ENCODE measurements at regions not wholly inside any gene's neighbourhood (a gene's known extent, or its start where the extent isn't known, plus 50 kb on each side); places are given as distances from the start of the nearest gene placed in this dataset.

- ATAC-seq (replicated peaks in 1 of 4) (peak in 1 of 4 experiments; percentile 9), DNase-seq (peak in 1 of 35 experiments; percentile 21)
- no peaks in the 10 kb centered on the region for H3K4me1 ChIP-seq (ENCODE audit: control insufficient read depth in 1 of 2, extremely low read depth in 1 of 2, insufficient read depth in 2 of 2, low read length in 2 of 2)
- Mint-ChIP-seq H3K9me3 (no peaks in the 10 kb centered on the region), H3K36me3 (no peaks in the 10 kb centered on the region), H3K4me1 (no peaks in the 10 kb centered on the region), H3K4me3 (no peak overlapping the region), H3K27ac (no peak overlapping the region), H3K27me3 (no peaks in the 10 kb centered on the region)
- H3K36me3 ChIP-seq (ENCODE audit: control insufficient read depth in 2 of 2, extremely low read depth in 1 of 2, insufficient read depth in 1 of 2, low read length in 1 of 2), result no peaks in the 10 kb centered on the region
- ChIA-PET CTCF (no interaction called here), POLR2A (no interaction called here)
- no peak overlapping the region for H3K27ac ChIP-seq (ENCODE audit: low read length)
- no peak overlapping the region for H3K4me3 ChIP-seq (ENCODE audit: control insufficient read depth in 1 of 2, extremely low read depth in 1 of 2, low read length in 1 of 2)
- 90% methylated on average over 7 of the region's 9 CpGs for WGBS (ENCODE audit: insufficient coverage)
- no peaks in the 10 kb centered on the region for H3K9me3 ChIP-seq
- H3K27me3 ChIP-seq (replicated peaks in 1 of 2; ENCODE audit: control insufficient read depth in 2 of 2, extremely low read depth in 1 of 2, insufficient read depth in 2 of 2, low read length in 1 of 2), result peaks cover 0 to 13% of the 10 kb centered on the region in 2 experiments
Observed at GRCh38 chr5:135235551-135236227, 163.3 kb downstream of the MACROH2A1 start.

DNA sequence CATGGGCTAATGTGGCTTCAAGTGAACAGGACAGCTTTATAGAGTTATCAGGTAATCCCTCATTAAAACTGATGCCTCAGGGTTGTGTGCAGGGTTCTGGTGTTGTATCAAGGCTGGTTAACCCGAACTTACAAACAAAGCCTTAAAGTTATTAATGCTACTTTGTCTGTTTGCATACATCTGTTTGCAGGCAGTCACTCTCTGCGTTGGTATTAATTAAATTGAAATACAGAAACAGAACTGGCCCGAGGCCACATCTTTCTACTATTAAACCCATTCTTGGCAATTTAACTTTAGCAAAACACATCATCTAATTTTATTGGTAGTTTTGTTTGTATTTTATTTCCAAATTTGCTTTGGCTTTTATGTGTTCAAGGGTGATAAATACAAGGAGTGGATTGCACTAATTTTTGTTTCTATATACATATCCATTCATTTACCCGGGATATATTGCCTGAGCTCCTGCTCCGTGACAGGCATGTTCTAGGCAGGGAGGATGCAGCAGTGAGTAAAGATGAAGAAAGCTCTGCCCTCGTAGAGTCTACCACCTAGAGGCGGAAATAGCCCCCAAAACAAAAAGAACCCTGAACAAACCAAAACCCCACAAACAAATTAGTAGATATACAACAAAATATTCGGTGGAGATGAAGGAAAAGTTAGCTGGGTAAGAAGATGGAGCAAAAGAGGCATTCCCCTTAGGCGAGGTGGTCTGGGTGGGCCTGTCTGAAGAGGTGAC, 164.2 kb downstream of the MACROH2A1 start:
- ATAC-seq (replicated peaks in 1 of 4), result no peak
- no peak for DNase-seq
- ChIA-PET CTCF (no interaction called here), POLR2A (no interaction called here)
- H3K27me3 Mint-ChIP-seq, result no peaks in the 10 kb centered on the region
- Histone ChIP-seq H3K27me3 (replicated peaks in 1 of 2; ENCODE audit: control insufficient read depth in 2 of 2, extremely low read depth in 1 of 2, insufficient read depth in 2 of 2, low read length in 1 of 2) (peaks cover 0 to 13% of the 10 kb centered on the region in 2 experiments), H3K36me3 (ENCODE audit: control insufficient read depth in 2 of 2, extremely low read depth in 1 of 2, insufficient read depth in 1 of 2, low read length in 1 of 2) (no peaks in the 10 kb centered on the region), H3K27ac (ENCODE audit: low read length) (no peak overlapping the region), H3K4me3 (ENCODE audit: control insufficient read depth in 1 of 2, extremely low read depth in 1 of 2, low read length in 1 of 2) (no peak overlapping the region), H3K9me3 (no peaks in the 10 kb centered on the region), H3K4me1 (ENCODE audit: control insufficient read depth in 1 of 2, extremely low read depth in 1 of 2, insufficient read depth in 2 of 2, low read length in 2 of 2) (no peaks in the 10 kb centered on the region)
- H3K27ac Mint-ChIP-seq, result no peak overlapping the region
- H3K4me1 Mint-ChIP-seq, result no peaks in the 10 kb centered on the region
- no peak overlapping the region for H3K4me3 Mint-ChIP-seq
- no peaks in the 10 kb centered on the region for H3K9me3 Mint-ChIP-seq
- WGBS (ENCODE audit: insufficient coverage), result 72% methylated on average over 2 of the region's 9 CpGs
- no peaks in the 10 kb centered on the region for H3K36me3 Mint-ChIP-seq

GRCh38 chr5:135234242-135234641, 164.8 kb downstream of the MACROH2A1 start:
- CTCF ChIA-PET, result no interaction called here
- Mint-ChIP-seq H3K36me3 (no peaks in the 10 kb centered on the region), H3K27me3 (no peaks in the 10 kb centered on the region), H3K27ac (no peak overlapping the region), H3K4me1 (no peaks in the 10 kb centered on the region), H3K9me3 (no peaks in the 10 kb centered on the region), H3K4me3 (no peak overlapping the region)
- POLR2A ChIA-PET, result no interaction called here
- no peaks in the 10 kb centered on the region for H3K36me3 ChIP-seq (ENCODE audit: control insufficient read depth in 2 of 2, extremely low read depth in 1 of 2, insufficient read depth in 1 of 2, low read length in 1 of 2)
- ATAC-seq (replicated peaks in 1 of 4) (no peak), DNase-seq (no peak)
- H3K4me1 ChIP-seq (ENCODE audit: control insufficient read depth in 1 of 2, extremely low read depth in 1 of 2, insufficient read depth in 2 of 2, low read length in 2 of 2), result no peaks in the 10 kb centered on the region
- H3K9me3 ChIP-seq, result no peaks in the 10 kb centered on the region
- WGBS (ENCODE audit: insufficient coverage), result 84% methylated on average over 12 of the region's 12 CpGs
- no peak overlapping the region for H3K4me3 ChIP-seq (ENCODE audit: control insufficient read depth in 1 of 2, extremely low read depth in 1 of 2, low read length in 1 of 2)
- peaks cover 0 to 13% of the 10 kb centered on the region in 2 experiments for H3K27me3 ChIP-seq (replicated peaks in 1 of 2; ENCODE audit: control insufficient read depth in 2 of 2, extremely low read depth in 1 of 2, insufficient read depth in 2 of 2, low read length in 1 of 2)
- H3K27ac ChIP-seq (ENCODE audit: low read length), result no peak overlapping the region

GRCh38 chr5:135233477-135233876, 165.6 kb downstream of the MACROH2A1 start:
- no peaks in the 10 kb centered on the region for H3K36me3 ChIP-seq (ENCODE audit: control insufficient read depth in 2 of 2, extremely low read depth in 1 of 2, insufficient read depth in 1 of 2, low read length in 1 of 2)
- no peak overlapping the region for H3K27ac ChIP-seq (ENCODE audit: low read length)
- H3K4me1 ChIP-seq (ENCODE audit: control insufficient read depth in 1 of 2, extremely low read depth in 1 of 2, insufficient read depth in 2 of 2, low read length in 2 of 2), result no peaks in the 10 kb centered on the region
- no CpG with 5 or more reads among the region's 6 CpGs for WGBS (ENCODE audit: insufficient coverage)
- no peaks in the 10 kb centered on the region for H3K27me3 Mint-ChIP-seq
- POLR2A ChIA-PET, result no interaction called here
- DNase-seq (no peak), ATAC-seq (replicated peaks in 1 of 4) (no peak)
- H3K27me3 ChIP-seq (replicated peaks in 1 of 2; ENCODE audit: control insufficient read depth in 2 of 2, extremely low read depth in 1 of 2, insufficient read depth in 2 of 2, low read length in 1 of 2), result peaks cover 0 to 13% of the 10 kb centered on the region in 2 experiments
- H3K36me3 Mint-ChIP-seq, result no peaks in the 10 kb centered on the region
- no peaks in the 10 kb centered on the region for H3K4me1 Mint-ChIP-seq
- no peak overlapping the region for H3K4me3 ChIP-seq (ENCODE audit: control insufficient read depth in 1 of 2, extremely low read depth in 1 of 2, low read length in 1 of 2)
- no peak overlapping the region for H3K4me3 Mint-ChIP-seq
- CTCF ChIA-PET, result no interaction called here
- no peak overlapping the region for H3K27ac Mint-ChIP-seq
- H3K9me3 ChIP-seq, result no peaks in the 10 kb centered on the region
- H3K9me3 Mint-ChIP-seq, result no peaks in the 10 kb centered on the region

DNA sequence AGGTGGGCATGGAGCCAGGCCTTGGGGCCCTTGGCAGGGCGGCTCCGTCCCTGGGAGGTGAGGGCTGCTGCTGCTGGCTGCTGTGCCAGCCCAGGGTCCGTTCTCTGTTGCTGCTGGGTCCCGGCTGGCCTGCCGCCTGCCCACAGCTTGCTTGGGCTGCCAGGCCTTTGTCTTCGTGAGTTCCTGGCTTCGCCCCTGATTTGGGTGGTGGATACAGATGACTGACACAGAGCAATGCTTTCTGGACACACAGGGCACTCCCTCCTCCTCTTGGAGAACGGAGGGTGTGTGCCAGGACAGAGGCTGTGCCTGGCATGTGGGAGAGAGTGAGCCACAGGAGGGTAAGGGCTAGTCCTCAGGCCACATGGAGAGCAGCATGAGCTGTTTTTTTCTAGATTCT, 166.1 kb downstream of the MACROH2A1 start:
- no peak overlapping the region for H3K27ac Mint-ChIP-seq
- H3K27me3 Mint-ChIP-seq, result no peaks in the 10 kb centered on the region
- Histone ChIP-seq H3K4me1 (ENCODE audit: control insufficient read depth in 1 of 2, extremely low read depth in 1 of 2, insufficient read depth in 2 of 2, low read length in 2 of 2) (no peaks in the 10 kb centered on the region), H3K27me3 (replicated peaks in 1 of 2; ENCODE audit: control insufficient read depth in 2 of 2, extremely low read depth in 1 of 2, insufficient read depth in 2 of 2, low read length in 1 of 2) (peaks cover 0 to 13% of the 10 kb centered on the region in 2 experiments), H3K27ac (ENCODE audit: low read length) (no peak overlapping the region), H3K36me3 (ENCODE audit: control insufficient read depth in 2 of 2, extremely low read depth in 1 of 2, insufficient read depth in 1 of 2, low read length in 1 of 2) (no peaks in the 10 kb centered on the region), H3K4me3 (ENCODE audit: control insufficient read depth in 1 of 2, extremely low read depth in 1 of 2, low read length in 1 of 2) (no peak overlapping the region), H3K9me3 (no peaks in the 10 kb centered on the region)
- no peak for ATAC-seq (replicated peaks in 1 of 4)
- H3K36me3 Mint-ChIP-seq, result no peaks in the 10 kb centered on the region
- ChIA-PET POLR2A (interaction anchor here in 1 of 2 donors (0.6 kb wide), 1 partner anchor 9 kb away, joined by 3 read pairs; no protein-coding TSS in a partner anchor), CTCF (no interaction called here)
- 93% methylated on average over 4 of the region's 8 CpGs for WGBS (ENCODE audit: insufficient coverage)
- H3K9me3 Mint-ChIP-seq, result no peaks in the 10 kb centered on the region
- no peaks in the 10 kb centered on the region for H3K4me1 Mint-ChIP-seq
- no peak overlapping the region for H3K4me3 Mint-ChIP-seq
- DNase-seq, result no peak

GRCh38 chr5:135231289-135231688, 167.7 kb downstream of the MACROH2A1 start:
- ChIA-PET CTCF (no interaction called here), POLR2A (no interaction called here)
- H3K4me1 ChIP-seq (ENCODE audit: control insufficient read depth in 1 of 2, extremely low read depth in 1 of 2, insufficient read depth in 2 of 2, low read length in 2 of 2), result no peaks in the 10 kb centered on the region
- H3K36me3 ChIP-seq (ENCODE audit: control insufficient read depth in 2 of 2, extremely low read depth in 1 of 2, insufficient read depth in 1 of 2, low read length in 1 of 2), result no peaks in the 10 kb centered on the region
- ATAC-seq (replicated peaks in 1 of 4) (no peak), DNase-seq (no peak)
- Mint-ChIP-seq H3K4me1 (no peaks in the 10 kb centered on the region), H3K27ac (no peak overlapping the region), H3K4me3 (no peak overlapping the region), H3K27me3 (peaks cover 0 to under 1% of the 10 kb centered on the region in 2 donors), H3K36me3 (no peaks in the 10 kb centered on the region), H3K9me3 (no peaks in the 10 kb centered on the region)
- no peak overlapping the region for H3K4me3 ChIP-seq (ENCODE audit: control insufficient read depth in 1 of 2, extremely low read depth in 1 of 2, low read length in 1 of 2)
- WGBS (ENCODE audit: insufficient coverage), result 75% methylated on average over 1 of the region's 2 CpGs
- no peak overlapping the region for H3K27ac ChIP-seq (ENCODE audit: low read length)
- H3K9me3 ChIP-seq, result no peaks in the 10 kb centered on the region
- H3K27me3 ChIP-seq (replicated peaks in 1 of 2; ENCODE audit: control insufficient read depth in 2 of 2, extremely low read depth in 1 of 2, insufficient read depth in 2 of 2, low read length in 1 of 2), result peaks cover 0 to 22% of the 10 kb centered on the region in 2 experiments
